ENCODE measurements at regions not wholly inside any gene's neighbourhood (a gene's known extent, or its start where the extent isn't known, plus 50 kb on each side); places are given as distances from the start of the nearest gene placed in this dataset.
A peak's percentile ranks its signal among the peaks of the same experiment; 100 is the strongest.

DNA sequence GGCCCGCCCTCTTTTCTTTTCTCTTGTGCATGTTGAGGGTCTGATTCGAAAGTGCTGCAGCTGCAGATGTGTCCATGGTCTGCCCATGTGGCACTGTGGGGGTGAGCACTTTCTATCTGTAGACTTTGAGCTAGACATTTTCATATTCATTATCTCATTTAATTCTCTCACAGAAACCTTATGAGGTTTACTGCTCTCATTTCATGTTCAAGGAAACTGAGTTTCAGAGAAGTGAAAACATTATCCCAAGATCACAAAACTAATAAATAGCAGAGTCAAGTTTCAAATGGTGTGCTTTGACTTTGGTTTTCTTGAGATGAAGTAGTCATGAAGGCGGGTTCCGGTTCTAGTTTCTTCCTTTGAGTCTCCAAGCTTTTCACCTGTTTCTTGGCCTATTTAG, 536.5 kb upstream of the ZNF462 start:
- no peak overlapping the region for H3K4me3 ChIP-seq (ENCODE audit: low read depth, low read length)
- H3K27ac ChIP-seq (ENCODE audit: low read depth, low read length): no peak overlapping the region
- H3K27me3 ChIP-seq (ENCODE audit: control insufficient read depth, insufficient read depth, low read length): no peaks in the 10 kb centered on the region
- DNase-seq (ENCODE audit: low read depth in 4 of 6, low spot score in 6 of 6): no peak
- H3K9me3 ChIP-seq (ENCODE audit: control insufficient read depth, insufficient read depth, low read length): no peaks in the 10 kb centered on the region
- no peaks in the 10 kb centered on the region for H3K36me3 ChIP-seq (ENCODE audit: control insufficient read depth, insufficient read depth, low read length)
- H3K4me1 ChIP-seq (ENCODE audit: control insufficient read depth, insufficient read depth, low read length): peaks cover 6% of the 10 kb centered on the region
- no CpG with 5 or more reads among the region's 4 CpGs for WGBS (ENCODE audit: insufficient coverage)

GRCh38 chr9:106333481-106333880, 529.5 kb upstream of the ZNF462 start:
- DNase-seq (ENCODE audit: low read depth in 4 of 6, low spot score in 6 of 6): no peak
- H3K36me3 ChIP-seq (ENCODE audit: control insufficient read depth, insufficient read depth, low read length): no peaks in the 10 kb centered on the region
- no peak overlapping the region for H3K4me3 ChIP-seq (ENCODE audit: low read depth, low read length)
- H3K27me3 ChIP-seq (ENCODE audit: control insufficient read depth, insufficient read depth, low read length): no peaks in the 10 kb centered on the region
- H3K27ac ChIP-seq (ENCODE audit: low read depth, low read length): no peak overlapping the region
- WGBS (ENCODE audit: insufficient coverage): no CpG with 5 or more reads among the region's 4 CpGs
- no peaks in the 10 kb centered on the region for H3K9me3 ChIP-seq (ENCODE audit: control insufficient read depth, insufficient read depth, low read length)
- H3K4me1 ChIP-seq (ENCODE audit: control insufficient read depth, insufficient read depth, low read length): no peaks in the 10 kb centered on the region

GRCh38 chr9:106334081-106334480, 528.9 kb upstream of the ZNF462 start:
- Histone ChIP-seq H3K27me3 (ENCODE audit: control insufficient read depth, insufficient read depth, low read length) (no peaks in the 10 kb centered on the region), H3K4me3 (ENCODE audit: low read depth, low read length) (no peak overlapping the region), H3K4me1 (ENCODE audit: control insufficient read depth, insufficient read depth, low read length) (no peaks in the 10 kb centered on the region), H3K27ac (ENCODE audit: low read depth, low read length) (no peak overlapping the region), H3K36me3 (ENCODE audit: control insufficient read depth, insufficient read depth, low read length) (no peaks in the 10 kb centered on the region), H3K9me3 (ENCODE audit: control insufficient read depth, insufficient read depth, low read length) (no peaks in the 10 kb centered on the region)
- no peak for DNase-seq (ENCODE audit: low read depth in 4 of 6, low spot score in 6 of 6)
- WGBS (ENCODE audit: insufficient coverage): no CpG with 5 or more reads among the region's 4 CpGs

- Histone ChIP-seq H3K9me3 (ENCODE audit: control insufficient read depth, insufficient read depth, low read length) (no peaks in the 10 kb centered on the region), H3K27ac (ENCODE audit: low read depth, low read length) (no peak overlapping the region), H3K4me1 (ENCODE audit: control insufficient read depth, insufficient read depth, low read length) (no peaks in the 10 kb centered on the region), H3K36me3 (ENCODE audit: control insufficient read depth, insufficient read depth, low read length) (no peaks in the 10 kb centered on the region), H3K27me3 (ENCODE audit: control insufficient read depth, insufficient read depth, low read length) (no peaks in the 10 kb centered on the region), H3K4me3 (ENCODE audit: low read depth, low read length) (no peak overlapping the region)
- DNase-seq (ENCODE audit: low read depth in 4 of 6, low spot score in 6 of 6): no peak
- 86% methylated on average over 2 of the region's 3 CpGs for WGBS (ENCODE audit: insufficient coverage)
Observed at GRCh38 chr9:106339882-106340281, 523.1 kb upstream of the ZNF462 start.

- no peak for DNase-seq (ENCODE audit: low read depth in 4 of 6, low spot score in 6 of 6)
- Histone ChIP-seq H3K4me1 (ENCODE audit: control insufficient read depth, insufficient read depth, low read length) (no peaks in the 10 kb centered on the region), H3K27me3 (ENCODE audit: control insufficient read depth, insufficient read depth, low read length) (no peaks in the 10 kb centered on the region), H3K9me3 (ENCODE audit: control insufficient read depth, insufficient read depth, low read length) (peaks cover 2% of the 10 kb centered on the region), H3K36me3 (ENCODE audit: control insufficient read depth, insufficient read depth, low read length) (no peaks in the 10 kb centered on the region), H3K4me3 (ENCODE audit: low read depth, low read length) (no peak overlapping the region), H3K27ac (ENCODE audit: low read depth, low read length) (no peak overlapping the region)
- no CpG with 5 or more reads among the region's 1 CpG for WGBS (ENCODE audit: insufficient coverage)
Observed at GRCh38 chr9:106350777-106351176, 512.2 kb upstream of the ZNF462 start.

DNA sequence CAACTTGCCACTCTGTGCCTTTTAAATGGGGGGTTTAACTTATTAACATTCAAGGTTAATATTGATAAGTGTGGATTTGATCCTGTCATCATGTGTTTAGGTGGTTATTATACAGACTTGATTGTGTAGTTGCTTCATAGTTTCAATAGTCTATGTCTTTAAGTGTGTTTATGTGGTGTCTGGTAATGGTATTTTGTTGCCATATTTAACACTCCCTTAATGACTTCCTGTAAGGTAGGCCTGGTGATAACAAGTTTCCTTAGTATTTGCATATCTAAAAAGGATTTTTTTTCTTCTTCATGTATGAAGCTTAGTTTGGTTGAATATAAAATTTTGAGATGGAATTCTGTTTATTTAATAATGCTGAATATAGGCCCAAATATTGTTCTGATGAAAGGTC, 506.0 kb upstream of the ZNF462 start:
- no peaks in the 10 kb centered on the region for H3K36me3 ChIP-seq (ENCODE audit: control insufficient read depth, insufficient read depth, low read length)
- H3K27ac ChIP-seq (ENCODE audit: low read depth, low read length): no peak overlapping the region
- no peak overlapping the region for H3K4me3 ChIP-seq (ENCODE audit: low read depth, low read length)
- no peaks in the 10 kb centered on the region for H3K27me3 ChIP-seq (ENCODE audit: control insufficient read depth, insufficient read depth, low read length)
- H3K4me1 ChIP-seq (ENCODE audit: control insufficient read depth, insufficient read depth, low read length): no peaks in the 10 kb centered on the region
- DNase-seq (ENCODE audit: low read depth in 4 of 6, low spot score in 6 of 6): no peak
- H3K9me3 ChIP-seq (ENCODE audit: control insufficient read depth, insufficient read depth, low read length): peaks cover 2% of the 10 kb centered on the region

DNA sequence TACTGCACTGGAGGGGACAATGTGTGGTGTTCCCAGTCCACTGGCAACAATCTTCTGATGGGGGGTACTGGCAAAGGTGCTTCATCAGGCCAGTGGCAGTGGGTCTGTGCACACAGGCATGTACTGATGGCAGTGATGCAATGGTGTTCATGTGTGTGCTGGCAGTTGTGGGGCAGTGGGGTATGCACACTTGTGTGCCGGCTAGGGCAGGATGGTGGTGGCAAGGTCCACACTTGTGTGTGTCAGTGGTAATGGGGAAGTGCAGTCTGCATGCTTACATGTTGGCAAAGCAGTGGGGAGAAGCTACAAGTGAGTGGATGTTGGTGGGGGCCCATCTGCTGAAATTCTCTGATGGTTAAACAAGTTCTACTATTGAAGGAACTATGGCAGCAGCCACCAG, 504.6 kb upstream of the ZNF462 start:
- Histone ChIP-seq H3K27ac (ENCODE audit: low read depth, low read length) (no peak overlapping the region), H3K4me1 (ENCODE audit: control insufficient read depth, insufficient read depth, low read length) (no peaks in the 10 kb centered on the region), H3K9me3 (ENCODE audit: control insufficient read depth, insufficient read depth, low read length) (peaks cover 2% of the 10 kb centered on the region), H3K27me3 (ENCODE audit: control insufficient read depth, insufficient read depth, low read length) (no peaks in the 10 kb centered on the region), H3K36me3 (ENCODE audit: control insufficient read depth, insufficient read depth, low read length) (no peaks in the 10 kb centered on the region), H3K4me3 (ENCODE audit: low read depth, low read length) (no peak overlapping the region)
- 100% methylated on average over 1 of the region's 1 CpG for WGBS (ENCODE audit: insufficient coverage)
- DNase-seq (ENCODE audit: low read depth in 4 of 6, low spot score in 6 of 6): no peak

DNA sequence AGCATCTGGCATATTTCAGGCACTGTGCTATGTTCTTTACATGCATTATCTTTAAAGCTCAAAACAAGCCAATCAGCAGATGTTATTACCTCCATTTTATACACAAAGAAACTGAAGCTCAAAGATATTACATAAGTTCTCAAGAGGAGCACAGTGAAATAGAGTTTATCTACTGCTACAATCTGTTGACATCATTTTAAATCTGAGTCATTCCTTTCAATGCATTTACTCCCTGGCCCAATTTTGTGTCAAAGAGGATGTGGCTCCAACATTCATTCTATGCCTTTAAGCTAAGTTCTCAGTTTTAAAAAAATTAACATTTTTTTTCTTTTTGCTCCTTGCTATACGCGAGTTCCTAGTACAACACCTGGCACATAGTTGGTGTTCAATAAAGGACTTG, 486.3 kb upstream of the ZNF462 start:
- DNase-seq (ENCODE audit: low read depth in 4 of 6, low spot score in 6 of 6): no peak
- no peak overlapping the region for H3K4me3 ChIP-seq (ENCODE audit: low read depth, low read length)
- no peaks in the 10 kb centered on the region for H3K36me3 ChIP-seq (ENCODE audit: control insufficient read depth, insufficient read depth, low read length)
- H3K27me3 ChIP-seq (ENCODE audit: control insufficient read depth, insufficient read depth, low read length): no peaks in the 10 kb centered on the region
- H3K4me1 ChIP-seq (ENCODE audit: control insufficient read depth, insufficient read depth, low read length): no peaks in the 10 kb centered on the region
- H3K9me3 ChIP-seq (ENCODE audit: control insufficient read depth, insufficient read depth, low read length): peaks cover 2% of the 10 kb centered on the region
- no peak overlapping the region for H3K27ac ChIP-seq (ENCODE audit: low read depth, low read length)
- WGBS (ENCODE audit: insufficient coverage): no CpG with 5 or more reads among the region's 2 CpGs

DNA sequence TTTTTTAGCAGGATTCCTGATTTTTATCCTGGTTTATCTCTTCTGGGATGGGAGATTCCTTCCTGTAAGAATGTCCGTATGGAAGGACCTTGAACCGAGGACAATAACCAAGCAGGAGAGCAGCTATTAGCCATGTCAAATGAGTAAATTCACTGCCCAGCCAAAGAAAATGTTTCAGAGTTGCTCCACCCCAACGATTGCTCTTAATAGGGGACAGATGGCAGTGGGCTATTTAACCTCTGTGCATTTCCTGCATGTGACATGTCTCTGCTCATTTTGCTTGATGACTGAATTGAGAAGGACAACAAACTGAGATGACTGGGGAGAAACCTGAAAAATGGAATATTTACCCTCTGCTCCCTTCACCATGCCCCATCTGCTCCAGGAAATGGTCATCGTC, 479.9 kb upstream of the ZNF462 start:
- Histone ChIP-seq H3K4me3 (ENCODE audit: low read depth, low read length) (no peak overlapping the region), H3K27ac (ENCODE audit: low read depth, low read length) (no peak overlapping the region), H3K4me1 (ENCODE audit: control insufficient read depth, insufficient read depth, low read length) (no peaks in the 10 kb centered on the region), H3K36me3 (ENCODE audit: control insufficient read depth, insufficient read depth, low read length) (no peaks in the 10 kb centered on the region), H3K27me3 (ENCODE audit: control insufficient read depth, insufficient read depth, low read length) (no peaks in the 10 kb centered on the region), H3K9me3 (ENCODE audit: control insufficient read depth, insufficient read depth, low read length) (no peaks in the 10 kb centered on the region)
- 42% methylated on average over 2 of the region's 4 CpGs for WGBS (ENCODE audit: insufficient coverage)
- DNase-seq (ENCODE audit: low read depth in 4 of 6, low spot score in 6 of 6): peak in 1 of 6 donors; percentile 13

- Histone ChIP-seq H3K9me3 (ENCODE audit: control insufficient read depth, insufficient read depth, low read length) (no peaks in the 10 kb centered on the region), H3K36me3 (ENCODE audit: control insufficient read depth, insufficient read depth, low read length) (no peaks in the 10 kb centered on the region), H3K4me1 (ENCODE audit: control insufficient read depth, insufficient read depth, low read length) (no peaks in the 10 kb centered on the region), H3K27me3 (ENCODE audit: control insufficient read depth, insufficient read depth, low read length) (no peaks in the 10 kb centered on the region), H3K27ac (ENCODE audit: low read depth, low read length) (no peak overlapping the region), H3K4me3 (ENCODE audit: low read depth, low read length) (no peak overlapping the region)
- no peak for DNase-seq (ENCODE audit: low read depth in 4 of 6, low spot score in 6 of 6)
- WGBS (ENCODE audit: insufficient coverage): no CpG with 5 or more reads among the region's 2 CpGs
Observed at GRCh38 chr9:106387965-106388364, 475.0 kb upstream of the ZNF462 start.

Measured in spinal cord (tissue), 9 donors.